NCI-H510A (cell line): ENCODE measurements at regions not wholly inside any gene's neighbourhood (a gene's known extent, or its start where the extent isn't known, plus 50 kb on each side); places are given as distances from the start of the nearest gene placed in this dataset.

Experiments used
- DNase-seq: peaks from one replicate; lab custom pipeline; 2025; lab: John Stamatoyannopoulos, UW

DNA sequence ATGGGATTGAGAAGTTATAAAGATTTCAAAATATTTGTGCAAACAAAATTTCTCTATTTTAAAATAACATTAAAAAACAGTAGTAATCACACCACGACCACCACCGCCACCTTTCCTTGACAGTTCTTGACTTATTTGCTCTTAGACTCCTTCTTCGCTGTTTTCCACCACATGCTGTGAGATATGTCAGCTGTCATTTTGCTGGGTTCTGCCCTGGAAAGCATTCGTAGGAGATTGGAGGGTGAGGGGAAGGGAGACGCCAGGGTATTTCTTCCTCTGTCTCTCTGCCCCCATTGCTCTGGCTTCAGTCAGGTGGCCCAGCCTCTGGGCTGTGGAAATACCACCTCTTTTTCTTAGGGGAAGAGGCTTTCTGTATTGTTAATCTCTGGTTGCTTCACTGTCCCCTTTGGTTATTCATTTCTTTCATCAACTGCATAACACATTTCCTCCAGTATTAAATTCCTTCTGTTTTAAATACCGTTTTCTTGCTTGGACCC, 186.2 kb downstream of the NEDD1 start:
- no peak for DNase-seq

DNA sequence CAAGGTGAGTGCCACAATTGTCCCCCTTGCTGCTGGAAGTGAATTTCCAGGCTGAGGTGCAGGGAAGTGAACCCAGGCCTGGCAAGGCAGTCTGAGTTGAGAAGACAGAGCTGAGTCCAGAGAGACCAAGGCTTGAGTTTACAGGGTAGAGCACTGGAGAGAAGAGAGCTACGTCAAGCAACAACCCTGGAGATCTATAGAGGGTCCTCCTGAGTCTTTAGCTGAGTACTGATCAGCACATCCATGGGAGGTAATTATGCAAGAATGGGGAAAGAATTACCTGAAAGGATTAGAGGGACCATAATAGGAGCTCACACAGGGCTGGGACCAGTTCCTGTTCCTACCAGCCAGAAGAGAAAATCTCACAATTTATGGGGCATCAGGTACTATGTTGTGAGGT, 190.7 kb downstream of the NEDD1 start:
- DNase-seq = no peak

DNA sequence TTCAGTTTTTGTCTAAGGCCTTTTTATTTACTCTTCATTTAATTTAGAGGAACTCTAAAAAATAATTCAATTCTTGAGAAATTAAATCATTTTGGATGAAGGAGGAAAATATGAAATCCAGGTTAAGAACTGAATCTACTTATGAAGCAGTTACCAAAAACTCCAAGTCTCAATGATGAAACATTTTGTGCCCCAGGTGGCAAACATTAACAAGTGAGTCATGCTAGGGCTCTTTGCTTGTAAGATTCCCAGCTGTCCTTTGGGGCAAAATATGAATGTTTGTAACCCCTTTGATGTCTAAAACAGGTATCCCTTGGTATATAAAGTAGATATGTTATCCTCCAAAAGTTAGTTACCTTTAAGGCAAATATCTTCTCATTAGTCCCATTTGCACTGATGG, 202.4 kb downstream of the NEDD1 start:
- no peak for DNase-seq

DNA sequence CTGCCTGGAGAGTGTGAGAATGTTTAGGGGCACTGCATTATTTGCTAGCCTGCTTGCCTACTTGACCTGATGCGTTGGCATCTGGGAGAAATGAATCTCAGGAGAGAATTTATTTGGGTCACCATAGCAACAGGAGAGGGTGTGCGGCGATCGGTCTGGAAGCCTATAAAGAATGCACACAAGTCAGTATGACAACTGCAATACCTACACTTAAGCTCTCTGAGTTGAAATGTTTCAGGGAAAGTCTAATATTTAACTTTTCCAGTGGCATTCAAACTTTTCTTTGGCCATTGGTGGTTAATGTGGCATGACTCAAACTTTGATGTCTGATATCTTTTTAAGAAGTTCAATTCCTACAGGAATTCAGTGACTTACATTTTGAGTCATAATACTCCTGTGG, 205.1 kb downstream of the NEDD1 start:
- no peak for DNase-seq

DNA sequence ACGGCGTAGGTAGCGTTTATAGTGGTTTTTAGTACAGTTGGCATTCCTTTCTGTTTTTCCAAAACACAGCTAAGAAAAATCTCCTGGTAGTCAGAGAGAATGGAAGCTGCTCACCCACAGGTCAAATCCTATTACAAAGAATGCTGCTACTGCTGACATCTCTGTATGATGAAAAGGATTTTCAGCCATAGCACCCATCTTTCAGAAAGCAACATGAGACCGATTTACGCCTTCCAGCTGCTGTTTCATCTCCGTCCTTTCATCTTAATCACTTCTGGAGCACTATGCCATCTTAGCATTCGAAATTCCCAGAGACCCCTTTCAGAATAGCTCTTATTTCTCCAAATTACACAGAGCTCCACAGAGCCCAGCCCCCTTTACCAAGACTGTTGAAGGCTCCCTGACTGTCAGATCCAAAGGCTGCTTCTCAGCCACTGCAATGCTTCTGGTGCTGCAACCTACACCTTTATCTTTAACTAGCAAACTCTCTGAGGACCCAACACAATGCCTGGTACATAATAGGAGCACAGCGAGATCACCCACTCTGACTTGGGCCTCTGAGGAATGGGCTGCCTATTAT, 211.8 kb downstream of the NEDD1 start:
- DNase-seq = no peak

DNA sequence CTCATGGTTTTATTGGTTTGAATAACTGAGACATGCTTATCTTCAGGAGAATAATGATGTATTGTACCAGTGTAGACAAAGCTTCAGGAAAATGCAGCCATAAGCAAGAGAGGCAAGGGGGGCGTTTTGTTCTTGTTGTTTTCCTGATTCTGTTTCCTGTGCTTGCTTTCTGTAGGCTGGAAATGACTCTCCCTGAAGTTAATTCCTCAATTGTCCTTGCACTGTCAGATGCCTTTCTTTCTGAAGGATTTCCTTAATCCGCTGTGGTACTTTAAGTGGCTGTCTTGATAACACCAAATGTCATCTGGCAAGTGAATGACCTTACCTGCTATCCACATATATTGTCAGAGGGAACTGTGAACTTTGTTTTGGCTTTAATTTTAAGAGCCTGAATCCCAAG, 220.0 kb downstream of the NEDD1 start:
- no peak for DNase-seq

DNA sequence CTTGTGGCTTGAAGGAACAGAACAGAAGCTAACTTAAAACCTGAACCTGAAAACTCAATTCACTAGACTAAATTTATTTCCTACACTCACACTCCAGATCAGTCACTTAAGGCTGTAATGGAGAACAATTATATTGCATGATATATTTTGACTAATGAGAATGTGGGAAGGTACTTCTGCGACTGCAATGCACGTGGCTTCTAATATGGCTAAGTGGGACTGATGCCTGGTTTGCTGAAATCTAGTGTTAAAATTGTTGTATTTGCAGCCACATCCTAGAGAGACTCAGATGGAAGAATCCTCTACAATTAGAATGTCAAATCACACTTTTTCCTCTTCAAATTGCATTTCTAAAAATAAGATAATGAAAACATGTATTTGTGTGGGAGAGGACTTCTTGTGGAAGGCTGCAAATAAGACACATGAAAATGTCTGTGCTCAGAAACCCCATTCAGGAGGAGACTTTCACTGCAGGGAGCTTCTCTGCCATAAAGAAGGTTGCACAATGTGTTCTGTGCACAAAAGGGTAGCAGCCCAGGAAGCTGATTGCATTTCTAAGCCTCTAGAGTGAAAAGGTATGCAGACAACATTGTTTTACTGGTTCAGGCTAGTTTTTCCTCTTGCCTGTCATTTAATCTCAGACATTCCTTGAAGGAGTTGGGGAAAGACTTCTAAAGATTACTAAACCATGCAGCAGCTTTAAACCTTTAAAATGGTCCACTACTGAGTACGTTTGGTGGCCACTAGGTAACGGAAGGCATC, 224.3 kb downstream of the NEDD1 start:
- DNase-seq = no peak

DNA sequence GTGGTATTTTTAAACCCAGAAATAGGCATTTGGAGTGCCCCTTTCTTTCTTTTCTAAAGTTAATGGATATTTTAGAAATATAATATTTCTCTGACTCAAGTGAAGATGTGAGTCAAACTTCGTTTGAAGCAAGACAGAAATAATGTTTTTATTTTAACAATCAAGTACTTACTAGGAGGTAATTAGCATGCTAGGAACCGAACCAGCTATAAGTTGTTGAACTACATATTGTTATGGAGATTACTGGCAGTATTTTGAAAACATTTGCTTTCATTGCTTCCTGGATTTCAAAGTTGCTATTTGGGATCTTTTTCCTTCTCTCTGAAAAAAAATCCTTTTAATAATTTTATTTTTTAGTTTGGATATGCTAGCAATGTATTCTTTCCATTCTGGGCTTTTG, 225.2 kb downstream of the NEDD1 start:
- DNase-seq = no peak

DNA sequence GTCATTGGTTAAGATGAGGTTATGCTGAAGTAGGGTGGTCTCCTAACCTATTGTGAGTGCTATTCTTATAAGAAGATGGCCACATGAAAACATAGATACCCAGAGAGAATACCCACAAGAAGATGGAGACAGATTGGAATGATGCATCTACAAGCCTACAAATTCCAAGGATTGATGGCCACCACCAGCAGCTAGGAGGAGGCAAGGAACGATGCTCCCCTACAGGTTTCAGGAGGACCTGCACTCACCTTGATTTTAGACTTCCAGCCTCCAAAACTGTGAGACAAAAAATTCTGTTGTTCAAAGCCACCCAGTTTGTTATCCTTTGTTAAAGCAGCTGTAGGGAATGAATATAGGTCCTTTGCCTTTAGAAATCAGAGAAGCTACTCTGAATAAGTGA, 227.4 kb downstream of the NEDD1 start:
- no peak for DNase-seq

DNA sequence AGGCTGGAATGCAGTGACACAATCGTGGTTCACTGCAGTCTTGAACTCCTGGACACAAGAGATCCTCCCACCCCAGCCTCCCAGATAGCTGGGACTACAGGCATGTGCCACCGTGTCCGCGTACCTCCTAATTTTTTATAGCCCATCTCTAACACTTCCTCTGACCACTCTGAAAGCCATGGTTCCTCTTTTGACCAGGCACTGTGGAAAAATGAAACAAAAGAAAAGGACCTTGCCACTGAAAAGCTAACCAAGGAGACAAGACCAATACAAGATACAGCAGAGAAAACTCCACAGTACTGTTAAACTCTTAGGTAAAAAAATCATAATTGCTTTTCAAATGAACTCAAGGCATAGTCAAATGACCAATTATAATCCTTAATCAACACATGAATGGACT, 233.3 kb downstream of the NEDD1 start:
- DNase-seq = no peak

DNA sequence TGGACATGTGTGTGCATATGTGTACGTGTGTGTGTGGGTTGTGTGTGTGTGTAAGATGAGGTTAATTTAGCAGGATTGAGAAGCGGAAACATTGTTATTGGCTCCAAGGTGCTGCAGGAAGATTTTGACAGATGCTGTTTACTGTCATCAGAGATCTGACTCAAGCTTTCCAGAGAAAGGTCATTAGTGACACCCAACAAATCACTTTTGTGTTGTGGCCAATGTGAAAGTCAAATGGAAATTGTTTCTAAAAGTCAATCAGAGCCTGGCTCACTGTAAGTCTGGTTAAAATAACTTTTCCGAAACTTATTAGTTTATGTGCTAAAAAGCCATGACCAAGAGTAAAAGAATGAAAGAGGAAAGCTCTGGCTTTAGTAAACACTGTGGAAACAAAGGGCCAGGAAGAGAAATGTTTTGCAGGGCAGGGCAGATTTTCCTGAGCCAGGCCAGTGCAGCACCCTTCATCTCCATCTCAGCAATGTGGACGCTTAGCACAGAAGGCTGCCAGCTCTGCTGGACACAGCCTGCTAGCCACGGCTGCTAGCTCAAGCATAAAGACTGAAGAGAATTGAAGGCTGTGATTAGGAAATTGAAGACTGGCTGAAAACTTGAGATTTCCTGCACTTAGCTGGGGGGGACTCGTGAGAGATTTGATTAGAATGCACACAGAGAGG, 235.8 kb downstream of the NEDD1 start:
- no peak for DNase-seq

DNA sequence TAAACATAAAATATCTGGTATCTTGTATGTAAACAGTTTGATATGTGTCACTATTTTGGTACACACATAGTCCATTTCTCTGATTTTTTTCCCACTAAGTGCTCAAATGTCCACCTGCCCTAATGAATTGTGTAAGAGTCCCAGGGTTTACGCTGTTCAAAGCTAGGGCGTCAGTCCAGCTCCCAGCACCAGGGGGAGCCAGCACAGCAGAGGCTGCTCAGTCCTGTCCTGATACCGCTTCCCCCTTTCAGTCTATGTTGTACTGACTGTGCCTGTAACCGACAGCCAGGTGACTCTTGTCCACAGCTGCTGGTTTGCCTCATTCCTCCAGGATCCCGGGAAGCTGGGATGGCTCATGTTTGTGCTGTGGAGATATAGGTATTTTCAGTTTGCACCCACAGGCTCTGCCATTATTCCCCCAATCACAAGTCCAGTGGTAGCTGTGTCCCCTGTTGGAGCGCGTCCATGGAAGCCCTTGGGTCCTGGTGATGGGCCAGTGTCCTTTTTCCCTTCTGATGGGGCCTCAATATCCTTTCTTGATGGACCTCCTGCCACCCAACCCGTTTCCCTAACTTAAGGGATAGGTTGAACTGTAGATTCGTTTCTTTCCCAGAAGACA, 242.0 kb downstream of the NEDD1 start:
- DNase-seq = no peak

DNA sequence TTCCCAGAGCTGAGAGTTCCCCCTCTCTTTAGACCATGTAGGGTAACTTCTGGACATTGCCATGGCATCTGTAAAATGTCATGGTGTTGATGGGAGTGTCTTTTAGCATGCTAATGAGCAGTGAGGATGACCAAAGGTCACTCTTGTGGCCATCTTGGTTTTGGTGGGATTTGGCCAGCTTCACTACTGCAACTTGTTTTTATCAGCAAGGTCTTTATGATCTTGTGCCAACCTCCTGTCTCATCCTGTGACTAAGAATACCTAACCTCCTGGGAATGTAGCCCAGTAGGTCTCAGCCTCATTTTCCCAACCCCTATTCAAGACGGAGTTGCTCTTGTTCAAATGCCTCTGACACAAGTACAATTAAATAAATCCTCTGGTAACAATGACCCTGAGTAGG, 244.4 kb downstream of the NEDD1 start:
- DNase-seq = no peak

DNA sequence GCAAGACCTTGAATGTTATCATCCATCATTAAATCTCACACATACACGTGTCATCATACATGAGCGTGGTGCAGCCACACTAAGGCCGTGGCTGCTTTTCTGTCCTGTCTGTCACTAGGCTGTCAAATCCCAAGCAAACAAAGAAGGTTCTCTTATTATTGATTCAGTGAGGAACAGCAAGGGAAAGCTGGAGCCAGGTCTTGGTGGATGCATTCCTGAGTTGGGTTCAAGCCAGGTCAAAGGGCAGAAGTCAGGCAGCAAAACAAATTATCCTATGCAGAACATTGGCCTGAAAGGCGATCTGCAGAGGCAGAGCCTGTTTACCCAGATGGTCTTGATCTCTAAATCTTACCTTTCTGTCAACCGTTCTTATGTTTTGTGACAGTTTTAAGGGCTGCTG, 252.3 kb downstream of the NEDD1 start:
- DNase-seq = no peak

DNA sequence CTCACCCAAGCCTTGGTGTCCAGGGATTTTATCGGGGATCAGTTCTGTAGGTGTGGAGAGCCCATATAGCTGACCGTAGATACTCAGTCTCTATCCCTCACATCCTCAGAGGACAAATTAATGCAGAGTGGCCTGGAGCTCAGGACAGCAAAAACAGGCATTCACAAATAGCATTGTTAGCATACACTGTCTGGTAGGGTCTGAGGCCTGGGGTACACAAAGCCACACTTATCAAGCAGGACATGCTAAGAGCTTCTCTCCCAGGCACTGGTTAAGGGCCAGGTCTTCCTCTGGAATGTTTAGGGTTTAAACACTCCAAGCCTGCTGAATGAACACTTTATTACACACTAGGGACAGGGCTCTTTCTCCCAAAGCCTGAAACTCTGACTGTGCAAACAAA, 253.2 kb downstream of the NEDD1 start:
- DNase-seq = no peak

DNA sequence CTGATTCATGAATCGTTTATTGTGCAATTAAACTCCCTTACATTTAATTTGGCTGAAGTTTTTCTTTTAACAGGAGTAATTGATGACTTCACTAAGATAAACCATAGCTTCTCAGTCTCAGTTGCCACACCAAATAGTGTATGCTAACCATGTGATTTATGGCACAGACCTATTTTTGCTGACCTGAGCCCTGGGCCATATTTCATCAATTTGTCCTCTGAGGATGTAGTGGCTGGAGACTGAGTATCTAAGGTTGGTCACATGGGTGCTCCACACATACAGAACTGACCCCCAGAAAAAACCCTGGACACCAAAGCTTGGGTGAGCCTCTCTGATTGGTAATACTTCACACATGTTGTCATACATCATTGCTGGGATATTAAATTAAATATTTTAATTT, 255.1 kb downstream of the NEDD1 start:
- no peak for DNase-seq

DNA sequence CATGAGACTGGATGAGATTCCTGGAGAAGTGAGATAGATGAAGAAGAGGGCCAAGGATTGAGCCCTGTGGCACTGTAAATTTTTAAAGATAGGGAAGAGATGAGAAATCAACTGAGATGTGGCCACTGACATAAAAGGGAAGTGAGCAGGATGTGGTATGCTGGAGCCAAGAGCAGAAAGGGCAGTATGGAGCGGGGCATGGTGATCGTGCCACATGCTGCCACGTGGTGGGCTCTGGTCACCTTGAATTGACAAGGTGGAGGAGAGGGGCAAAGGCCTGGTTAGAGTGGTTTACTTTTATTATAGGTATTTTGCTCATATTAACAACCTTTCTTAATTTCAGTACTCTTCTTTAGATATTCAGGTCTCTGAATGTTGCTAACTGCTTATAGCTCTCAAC, 257.9 kb downstream of the NEDD1 start:
- DNase-seq = no peak

DNA sequence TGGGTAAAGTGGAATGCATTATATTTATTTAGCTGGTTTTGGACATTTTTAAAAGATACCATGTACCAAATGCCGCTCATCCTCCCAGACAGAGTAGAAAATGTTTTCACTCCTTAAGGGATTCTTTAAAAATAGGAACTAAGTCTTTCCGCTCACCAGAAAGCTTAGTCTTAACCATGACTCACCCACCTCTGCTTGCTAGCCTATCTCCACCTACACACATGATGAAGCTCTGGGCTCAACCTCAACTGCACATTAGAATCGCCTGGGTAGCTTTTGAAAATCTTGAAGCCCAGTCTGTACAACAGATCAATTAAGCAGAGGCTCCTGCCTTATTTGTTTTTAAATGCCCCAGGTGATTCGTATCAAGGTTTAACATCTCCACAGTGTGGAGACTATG, 260.5 kb downstream of the NEDD1 start:
- no peak for DNase-seq

DNA sequence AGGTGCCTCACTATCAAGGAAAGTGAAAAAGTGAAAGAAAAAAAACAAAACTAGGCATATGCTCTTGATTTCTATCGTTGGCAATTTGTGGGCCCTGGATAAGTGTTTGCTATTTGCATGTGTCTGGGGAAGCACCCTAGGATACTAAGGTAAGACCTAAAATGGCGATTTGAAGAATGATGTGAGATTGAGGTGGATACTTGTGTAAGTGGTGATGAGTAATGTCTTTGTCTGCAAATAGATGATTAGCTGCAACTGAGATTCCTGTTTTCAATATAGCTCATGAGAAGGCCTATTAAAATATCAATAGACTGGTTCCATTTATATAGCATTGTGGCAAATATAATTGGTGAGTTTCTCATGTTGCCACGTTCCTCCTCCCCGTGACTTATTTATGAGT, 261.7 kb downstream of the NEDD1 start:
- DNase-seq = no peak

DNA sequence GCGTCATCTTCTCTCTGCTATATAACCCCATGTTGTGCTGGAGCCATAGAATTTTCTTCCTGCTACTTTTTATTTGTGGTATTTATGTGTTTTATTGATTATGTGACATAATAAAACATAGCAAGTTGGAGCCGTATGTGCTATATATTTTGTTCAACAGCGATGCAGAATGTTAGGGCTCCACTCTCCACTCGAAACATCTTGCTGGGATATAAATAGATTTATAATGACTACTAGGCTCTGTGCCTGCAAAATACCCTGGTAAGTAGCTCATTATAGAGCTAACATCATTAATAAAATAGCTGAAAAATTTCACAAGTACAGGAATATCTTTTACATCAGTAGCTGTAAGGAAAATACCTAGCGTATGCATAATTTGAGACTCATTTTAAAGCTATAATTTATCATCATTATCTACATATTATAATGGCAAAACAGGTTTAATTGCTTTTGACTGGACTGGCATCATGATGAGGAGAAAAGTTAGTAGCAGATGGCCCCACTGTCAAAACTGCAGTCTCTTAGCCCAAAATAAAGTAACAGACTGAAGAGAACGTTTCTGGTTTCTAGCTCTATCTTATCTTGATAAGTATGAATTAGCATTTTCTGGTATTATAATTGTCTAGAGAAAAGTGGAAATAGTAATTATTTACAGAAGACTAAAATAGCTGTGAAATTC, 263.0 kb downstream of the NEDD1 start:
- no peak for DNase-seq

DNA sequence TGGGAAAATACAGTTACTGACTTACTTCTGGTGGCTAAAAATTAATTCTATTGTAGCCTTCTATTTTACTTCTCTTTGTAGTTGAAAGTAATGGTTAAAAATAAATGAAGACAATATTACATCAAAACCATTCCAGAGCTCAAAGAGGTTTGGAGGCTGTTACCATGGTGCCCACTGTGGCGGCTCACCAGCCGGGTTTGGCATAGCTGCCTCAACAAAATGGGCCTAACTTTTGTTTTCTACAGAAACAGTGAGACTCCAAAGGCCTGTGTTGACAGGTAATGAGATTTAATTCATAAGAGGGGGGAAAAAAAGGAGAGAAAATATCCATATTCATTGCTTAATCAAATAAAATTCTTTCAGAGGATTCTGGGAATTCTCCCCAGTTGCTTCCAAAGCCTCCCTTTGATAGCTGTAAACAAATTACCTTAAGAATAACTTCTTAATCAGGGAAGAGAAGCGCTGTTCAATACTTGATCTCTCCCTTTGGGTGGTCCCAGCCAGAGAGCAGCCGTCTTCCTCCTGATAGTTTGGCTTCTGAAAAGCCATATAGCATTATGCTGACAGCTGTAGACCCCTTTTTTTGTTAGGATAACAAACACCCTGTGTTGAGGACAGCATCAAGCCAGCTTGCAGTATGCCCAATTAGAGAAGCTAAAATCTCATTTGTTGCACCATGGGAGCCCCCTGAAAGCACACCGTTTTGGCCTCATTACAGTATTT, 266.8 kb downstream of the NEDD1 start:
- no peak for DNase-seq

DNA sequence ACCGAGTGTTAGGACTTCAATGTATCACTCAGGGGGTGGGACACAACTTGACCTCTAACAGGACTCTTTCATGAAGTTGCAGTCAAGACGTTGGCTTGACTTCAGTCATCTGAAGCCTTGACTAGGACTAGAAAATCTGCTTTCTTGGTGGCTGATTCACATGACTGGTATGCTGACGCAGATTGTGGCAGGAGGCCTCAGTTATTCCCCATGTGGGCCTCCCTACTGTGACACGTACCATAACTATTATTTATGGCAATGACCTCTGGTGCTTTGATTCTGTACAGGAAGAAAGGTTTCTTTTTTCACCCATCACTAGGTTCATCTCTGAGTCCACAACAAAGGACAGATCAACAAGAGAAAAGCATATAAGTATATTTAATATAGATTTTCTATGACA, 270.4 kb downstream of the NEDD1 start:
- no peak for DNase-seq
